Sigmoid colon (tissue), 3 donors: ENCODE measurements at regions not wholly inside any gene's neighbourhood (a gene's known extent, or its start where the extent isn't known, plus 50 kb on each side); places are given as distances from the start of the nearest gene placed in this dataset.

Experiments used
- CTCF ChIP-seq, 4 experiments: fragments of 450-650 bp in 3 of 4; fragments of 200-600 bp in 1 of 4; IDR thresholded peaks; one replicate each; pipeline ENCODE4 v1.5.1; 2016 to 2019; ENCODE audit warnings: antibody characterized with exemption in 4 of 4, mild to moderate bottlenecking in 3 of 4, moderate library complexity in 2 of 4
- POLR2A ChIP-seq, 2 donors: fragments of 450-650 bp; IDR thresholded peaks; one replicate each; pipeline ENCODE4 v1.6.1; 2016; ENCODE audit warnings: antibody characterized with exemption in 2 of 2, mild to moderate bottlenecking in 2 of 2, moderate library complexity in 2 of 2

GRCh38 chr3:101085752-101086151, 92.5 kb upstream of the ABI3BP start:
- TF ChIP-seq CTCF (IDR thresholded peaks at IDR 0.05) (no peak), POLR2A (IDR thresholded peaks at IDR 0.05) (no peak)
